K562 (cell line): ENCODE measurements at regions not wholly inside any gene's neighbourhood (a gene's known extent, or its start where the extent isn't known, plus 50 kb on each side); places are given as distances from the start of the nearest gene placed in this dataset.

Experiments
- PBX2 ChIP-seq, 2 experiments: IDR thresholded peaks in 1 of 2; conservative IDR thresholded peaks in 1 of 2; 2 replicates each; pipeline ENCODE4 v1.6.1; 2016; ENCODE audit warnings: low read depth in 2 of 2, mild to moderate bottlenecking in 1 of 2, missing compliant biosample characterization in 1 of 2, missing genetic modification characterization in 1 of 2, moderate library complexity in 1 of 2
- POLR2AphosphoS5 ChIP-seq: IDR thresholded peaks from 2 replicates; pipeline ENCODE4 v1.6.1; 2011; ENCODE audit warnings: mild to moderate bottlenecking, low read depth, low read length, moderate library complexity; ENCODE audit not compliant: control insufficient read depth, insufficient read depth
- SOX6 ChIP-seq: fragments of 450-650 bp; IDR thresholded peaks from 2 replicates; pipeline ENCODE4 v1.6.1; 2014; ENCODE audit warnings: mild to moderate bottlenecking
- ZBTB33 ChIP-seq: sonication (generic); formaldehyde crosslinking; IDR thresholded peaks from 2 replicates; pipeline ENCODE4 v1.8.1; 2023; ENCODE audit warnings: mild to moderate bottlenecking, missing genetic modification reagents
- ZNF707 ChIP-seq: fragments of 250-450 bp; sonication (Bioruptor Pico); conservative IDR thresholded peaks from 2 replicates; pipeline ENCODE4 v1.8.0; 2022; ENCODE audit warnings: inconsistent platforms, mild to moderate bottlenecking, moderate library complexity
- TF ChIP-seq, protein P1 (sequence below): sonication (generic); formaldehyde crosslinking; IDR thresholded peaks from 2 replicates; pipeline ENCODE4 v1.9.0; 2022; ENCODE audit warnings: mild to moderate bottlenecking, missing genetic modification reagents
- TF ChIP-seq, protein P2 (sequence below): conservative IDR thresholded peaks from 2 replicates; pipeline ENCODE4 v1.6.1; 2011; ENCODE audit warnings: low read depth, mild to moderate bottlenecking, low read length; ENCODE audit not compliant: control insufficient read depth
- TF ChIP-seq, protein P3 (sequence below): sonication (generic); formaldehyde crosslinking; IDR thresholded peaks from 2 replicates; pipeline ENCODE4 v1.8.1; 2023; ENCODE audit warnings: mild to moderate bottlenecking, missing genetic modification reagents
- TF ChIP-seq, protein P4 (sequence below): fragments of 250-450 bp; sonication (Bioruptor Pico); IDR thresholded peaks from 2 replicates; pipeline ENCODE4 v1.5.0; 2020; ENCODE audit warnings: mild to moderate bottlenecking, borderline replicate concordance

DNA sequence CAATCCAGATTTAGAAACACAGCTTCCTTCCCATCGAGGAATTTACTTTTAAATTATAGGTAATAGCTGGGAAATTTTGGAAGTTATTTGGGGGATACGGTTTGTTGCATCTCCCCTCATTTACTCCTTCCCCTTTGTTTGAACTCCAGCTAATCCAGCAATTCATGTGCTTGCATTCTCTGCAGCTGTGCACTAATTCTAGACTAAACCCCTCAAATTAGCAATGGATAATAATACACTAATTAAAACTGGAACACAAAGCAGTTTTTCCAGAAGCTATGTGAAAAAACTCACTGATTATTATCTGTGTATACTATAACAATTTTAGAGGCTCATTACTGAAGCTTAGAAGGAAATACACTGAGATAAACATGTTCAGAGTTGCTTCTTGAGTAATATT lies 751.2 kb upstream of the ZNF608 start:
- no peak for TF ChIP-seq SOX6
- TF ChIP-seq, protein P1, sequence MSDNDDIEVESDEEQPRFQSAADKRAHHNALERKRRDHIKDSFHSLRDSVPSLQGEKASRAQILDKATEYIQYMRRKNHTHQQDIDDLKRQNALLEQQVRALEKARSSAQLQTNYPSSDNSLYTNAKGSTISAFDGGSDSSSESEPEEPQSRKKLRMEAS: no peak
- no peak for TF ChIP-seq PBX2 (CRISPR knock-in tag; IDR thresholded peaks at IDR 0.05; ENCODE audit: low read depth)
- no peak for TF ChIP-seq PBX2 (tag; conservative IDR thresholded peaks at IDR 0.05; ENCODE audit: low read depth)
- TF ChIP-seq, protein P2, sequence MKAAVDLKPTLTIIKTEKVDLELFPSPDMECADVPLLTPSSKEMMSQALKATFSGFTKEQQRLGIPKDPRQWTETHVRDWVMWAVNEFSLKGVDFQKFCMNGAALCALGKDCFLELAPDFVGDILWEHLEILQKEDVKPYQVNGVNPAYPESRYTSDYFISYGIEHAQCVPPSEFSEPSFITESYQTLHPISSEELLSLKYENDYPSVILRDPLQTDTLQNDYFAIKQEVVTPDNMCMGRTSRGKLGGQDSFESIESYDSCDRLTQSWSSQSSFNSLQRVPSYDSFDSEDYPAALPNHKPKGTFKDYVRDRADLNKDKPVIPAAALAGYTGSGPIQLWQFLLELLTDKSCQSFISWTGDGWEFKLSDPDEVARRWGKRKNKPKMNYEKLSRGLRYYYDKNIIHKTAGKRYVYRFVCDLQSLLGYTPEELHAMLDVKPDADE: no peak
- TF ChIP-seq, protein P3, sequence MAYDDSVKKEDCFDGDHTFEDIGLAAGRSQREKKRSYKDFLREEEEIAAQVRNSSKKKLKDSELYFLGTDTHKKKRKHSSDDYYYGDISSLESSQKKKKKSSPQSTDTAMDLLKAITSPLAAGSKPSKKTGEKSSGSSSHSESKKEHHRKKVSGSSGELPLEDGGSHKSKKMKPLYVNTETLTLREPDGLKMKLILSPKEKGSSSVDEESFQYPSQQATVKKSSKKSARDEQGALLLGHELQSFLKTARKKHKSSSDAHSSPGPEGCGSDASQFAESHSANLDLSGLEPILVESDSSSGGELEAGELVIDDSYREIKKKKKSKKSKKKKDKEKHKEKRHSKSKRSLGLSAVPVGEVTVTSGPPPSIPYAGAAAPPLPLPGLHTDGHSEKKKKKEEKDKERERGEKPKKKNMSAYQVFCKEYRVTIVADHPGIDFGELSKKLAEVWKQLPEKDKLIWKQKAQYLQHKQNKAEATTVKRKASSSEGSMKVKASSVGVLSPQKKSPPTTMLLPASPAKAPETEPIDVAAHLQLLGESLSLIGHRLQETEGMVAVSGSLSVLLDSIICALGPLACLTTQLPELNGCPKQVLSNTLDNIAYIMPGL: no peak
- no peak for TF ChIP-seq ZBTB33
- no peak for TF ChIP-seq ZNF707 (CRISPR knock-in tag)
- no peak for TF ChIP-seq POLR2AphosphoS5
- TF ChIP-seq, protein P4, sequence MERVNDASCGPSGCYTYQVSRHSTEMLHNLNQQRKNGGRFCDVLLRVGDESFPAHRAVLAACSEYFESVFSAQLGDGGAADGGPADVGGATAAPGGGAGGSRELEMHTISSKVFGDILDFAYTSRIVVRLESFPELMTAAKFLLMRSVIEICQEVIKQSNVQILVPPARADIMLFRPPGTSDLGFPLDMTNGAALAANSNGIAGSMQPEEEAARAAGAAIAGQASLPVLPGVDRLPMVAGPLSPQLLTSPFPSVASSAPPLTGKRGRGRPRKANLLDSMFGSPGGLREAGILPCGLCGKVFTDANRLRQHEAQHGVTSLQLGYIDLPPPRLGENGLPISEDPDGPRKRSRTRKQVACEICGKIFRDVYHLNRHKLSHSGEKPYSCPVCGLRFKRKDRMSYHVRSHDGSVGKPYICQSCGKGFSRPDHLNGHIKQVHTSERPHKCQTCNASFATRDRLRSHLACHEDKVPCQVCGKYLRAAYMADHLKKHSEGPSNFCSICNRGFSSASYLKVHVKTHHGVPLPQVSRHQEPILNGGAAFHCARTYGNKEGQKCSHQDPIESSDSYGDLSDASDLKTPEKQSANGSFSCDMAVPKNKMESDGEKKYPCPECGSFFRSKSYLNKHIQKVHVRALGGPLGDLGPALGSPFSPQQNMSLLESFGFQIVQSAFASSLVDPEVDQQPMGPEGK: no peak
